CD14-positive monocyte (primary cell): ENCODE measurements at regions not wholly inside any gene's neighbourhood (a gene's known extent, or its start where the extent isn't known, plus 50 kb on each side); places are given as distances from the start of the nearest gene placed in this dataset.

Experiments used
- DNase-seq, 3 donors: peaks; one replicate each; pipeline ENCODE4 v3.0.0-alpha.2; 2011 to 2022
- H2AFZ ChIP-seq: 2 replicates; pipeline ENCODE4 v1.6.0; 2012; ENCODE audit warnings: mild to moderate bottlenecking, low read depth, low read length, inconsistent platforms; ENCODE audit not compliant: insufficient read depth, poor library complexity, severe bottlenecking
- H3K27ac ChIP-seq, 2 donors: 1 replicate in 1 of 2; 2 replicates in 1 of 2; pipeline ENCODE4 v1.5.1; 2012 to 2013; ENCODE audit warnings: low read length in 2 of 2, control low read depth in 1 of 2, inconsistent platforms in 1 of 2, low read depth in 1 of 2, mild to moderate bottlenecking in 1 of 2
- H3K27me3 ChIP-seq, 2 donors: one replicate each; pipeline versions ENCODE4 v1.6.0 to v1.6.1; 2011 to 2013; ENCODE audit warnings: low read length in 2 of 2; ENCODE audit not compliant: control insufficient read depth in 2 of 2, insufficient read depth in 2 of 2
- H3K36me3 ChIP-seq, 2 donors: replicated peaks in 1 of 2; 1 replicate in 1 of 2; 2 replicates in 1 of 2; pipeline versions ENCODE4 v1.5.1 to v1.6.1; 2012 to 2013; ENCODE audit warnings: low read length in 2 of 2, control low read depth in 1 of 2, inconsistent platforms in 1 of 2, mild to moderate bottlenecking in 1 of 2; ENCODE audit not compliant: insufficient read depth in 2 of 2, control insufficient read depth in 1 of 2
- H3K4me1 ChIP-seq, 2 donors: 1 replicate in 1 of 2; 2 replicates in 1 of 2; pipeline versions ENCODE4 v1.5.1 to v1.6.1; 2012 to 2013; ENCODE audit warnings: low read length in 2 of 2, control low read depth in 1 of 2, inconsistent platforms in 1 of 2, mild to moderate bottlenecking in 1 of 2, moderate library complexity in 1 of 2; ENCODE audit not compliant: insufficient read depth in 2 of 2, control insufficient read depth in 1 of 2
- H3K4me2 ChIP-seq: replicated peaks from 2 replicates; pipeline ENCODE3; 2012; ENCODE audit warnings: low read length, moderate library complexity, mild to moderate bottlenecking; ENCODE audit not compliant: poor library complexity, severe bottlenecking; ENCODE audit errors: extremely low read depth
- H3K4me3 ChIP-seq, 3 experiments: fragments of 200-600 bp in 1 of 3; sonication (generic) in 1 of 3; replicated peaks in 1 of 3; 1 replicate in 2 of 3; 2 replicates in 1 of 3; pipeline ENCODE4 v1.5.1; 2011 to 2013; ENCODE audit warnings: low read length in 3 of 3, mild to moderate bottlenecking in 3 of 3, control low read depth in 2 of 3, low read depth in 2 of 3, inconsistent platforms in 1 of 3, moderate library complexity in 1 of 3
- H3K79me2 ChIP-seq: 2 replicates; pipeline ENCODE4 v1.6.0; 2012; ENCODE audit warnings: mild to moderate bottlenecking, control low read depth, inconsistent platforms, low read length, moderate library complexity; ENCODE audit not compliant: insufficient read depth
- H3K9ac ChIP-seq: 2 replicates; pipeline ENCODE4 v1.6.0; 2017; ENCODE audit warnings: low read length, mild to moderate bottlenecking; ENCODE audit not compliant: insufficient read depth, poor library complexity, severe bottlenecking
- H3K9me3 ChIP-seq, 2 donors: replicated peaks in 1 of 2; 1 replicate in 1 of 2; 2 replicates in 1 of 2; pipeline versions ENCODE4 v1.5.1 to v1.6.1; 2012 to 2013; ENCODE audit warnings: low read length in 2 of 2, control low read depth in 1 of 2; ENCODE audit not compliant: control insufficient read depth in 1 of 2, insufficient read depth in 1 of 2
- H4K20me1 ChIP-seq: 2 replicates; pipeline ENCODE4 v1.6.0; 2012; ENCODE audit warnings: mild to moderate bottlenecking, low read length, control low read depth, moderate library complexity; ENCODE audit not compliant: insufficient read depth
- H3K27ac Mint-ChIP-seq, 7 donors: one replicate each; pipeline ENCODE4 v1.8.0; 2020; ENCODE audit warnings: mild to moderate bottlenecking in 7 of 7, mixed read lengths in 7 of 7, moderate library complexity in 6 of 7, inconsistent platforms in 2 of 7
- H3K27me3 Mint-ChIP-seq, 3 donors: one replicate each; pipeline ENCODE4 v1.8.0; 2021 to 2022; ENCODE audit warnings: low read depth in 3 of 3, mild to moderate bottlenecking in 3 of 3, mixed read lengths in 3 of 3, moderate library complexity in 3 of 3, inconsistent platforms in 1 of 3
- H3K36me3 Mint-ChIP-seq, 2 donors: one replicate each; pipeline ENCODE4 v1.8.0; 2020; ENCODE audit warnings: mixed read lengths in 2 of 2, inconsistent platforms in 1 of 2, mild to moderate bottlenecking in 1 of 2
- H3K4me1 Mint-ChIP-seq: one replicate; pipeline ENCODE4 v1.8.0; 2020; ENCODE audit warnings: mild to moderate bottlenecking, mixed read lengths
- H3K4me3 Mint-ChIP-seq, 2 donors: one replicate each; pipeline ENCODE4 v1.8.0; 2020; ENCODE audit warnings: mild to moderate bottlenecking in 2 of 2, mixed read lengths in 2 of 2, moderate library complexity in 1 of 2
- H3K9me3 Mint-ChIP-seq, 7 donors: one replicate each; pipeline ENCODE4 v1.8.0; 2020 to 2022; ENCODE audit warnings: mixed read lengths in 7 of 7, mild to moderate bottlenecking in 6 of 7, moderate library complexity in 6 of 7, inconsistent platforms in 2 of 7
- WGBS: methylation state at CpG from one replicate; pipeline ENCODE4 v1.1.5; 2013; ENCODE audit warnings: missing lambda C conversion rate; ENCODE audit not compliant: insufficient coverage; 5-methylcytosine and 5-hydroxymethylcytosine counted together
- intact Hi-C, 2 donors: fragments of 100-400 bp; cut with micrococcal nuclease; formaldehyde crosslinking; loops; one replicate each; pipeline versions ENCODE4 v1.15.0 to v1.15.1; 2023
- TF ChIP-seq, protein P1 (sequence below): fragments of 200-600 bp; IDR thresholded peaks from one replicate; pipeline ENCODE4 v1.8.0; 2022; ENCODE audit warnings: antibody characterized with exemption, mild to moderate bottlenecking

DNA sequence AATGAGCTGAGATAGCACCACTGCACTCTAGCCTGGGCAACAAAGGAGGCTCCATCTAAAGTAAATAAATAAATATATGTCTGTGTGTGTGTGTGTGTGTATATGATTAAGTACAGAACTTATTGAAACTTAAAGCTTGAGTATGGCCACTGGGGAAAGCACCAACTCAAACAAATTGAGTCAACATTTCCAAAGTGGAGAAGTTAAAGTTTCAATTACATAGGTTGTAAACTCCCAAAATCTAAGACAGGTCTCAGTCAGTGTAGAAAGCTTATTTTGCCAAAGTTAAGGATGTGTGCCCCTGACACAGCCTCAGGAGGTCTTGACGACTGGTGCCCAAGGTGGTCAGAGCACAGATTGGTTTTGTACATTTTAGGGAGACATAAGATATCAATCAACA, 458.9 kb upstream of the RGS18 start:
- Mint-ChIP-seq H3K9me3 (peaks cover under 1 to 10% (median 5%) of the 10 kb centered on the region in 7 donors), H3K36me3 (no peaks in the 10 kb centered on the region), H3K27ac (no peak overlapping the region), H3K27me3 (no peaks in the 10 kb centered on the region), H3K4me1 (peaks cover 7% of the 10 kb centered on the region), H3K4me3 (no peak overlapping the region)
- no peak for DNase-seq
- H3K9me3 ChIP-seq: peaks cover 0 to 6% of the 10 kb centered on the region in 2 donors
- H3K4me3 ChIP-seq: no peak overlapping the region
- no peaks in the 10 kb centered on the region for H3K4me1 ChIP-seq
- no peaks in the 10 kb centered on the region for H3K79me2 ChIP-seq
- TF ChIP-seq, protein P1, sequence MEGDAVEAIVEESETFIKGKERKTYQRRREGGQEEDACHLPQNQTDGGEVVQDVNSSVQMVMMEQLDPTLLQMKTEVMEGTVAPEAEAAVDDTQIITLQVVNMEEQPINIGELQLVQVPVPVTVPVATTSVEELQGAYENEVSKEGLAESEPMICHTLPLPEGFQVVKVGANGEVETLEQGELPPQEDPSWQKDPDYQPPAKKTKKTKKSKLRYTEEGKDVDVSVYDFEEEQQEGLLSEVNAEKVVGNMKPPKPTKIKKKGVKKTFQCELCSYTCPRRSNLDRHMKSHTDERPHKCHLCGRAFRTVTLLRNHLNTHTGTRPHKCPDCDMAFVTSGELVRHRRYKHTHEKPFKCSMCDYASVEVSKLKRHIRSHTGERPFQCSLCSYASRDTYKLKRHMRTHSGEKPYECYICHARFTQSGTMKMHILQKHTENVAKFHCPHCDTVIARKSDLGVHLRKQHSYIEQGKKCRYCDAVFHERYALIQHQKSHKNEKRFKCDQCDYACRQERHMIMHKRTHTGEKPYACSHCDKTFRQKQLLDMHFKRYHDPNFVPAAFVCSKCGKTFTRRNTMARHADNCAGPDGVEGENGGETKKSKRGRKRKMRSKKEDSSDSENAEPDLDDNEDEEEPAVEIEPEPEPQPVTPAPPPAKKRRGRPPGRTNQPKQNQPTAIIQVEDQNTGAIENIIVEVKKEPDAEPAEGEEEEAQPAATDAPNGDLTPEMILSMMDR: no peak
- H3K36me3 ChIP-seq: no peaks in the 10 kb centered on the region
- no peak overlapping the region for H2AFZ ChIP-seq
- H3K27ac ChIP-seq: no peak overlapping the region
- intact Hi-C loops: no loop called here
- H4K20me1 ChIP-seq: no peaks in the 10 kb centered on the region
- no peak overlapping the region for H3K4me2 ChIP-seq
- WGBS: no CpG with 5 or more reads among the region's 1 CpG
- H3K27me3 ChIP-seq: no peaks in the 10 kb centered on the region
- H3K9ac ChIP-seq: no peak overlapping the region

DNA sequence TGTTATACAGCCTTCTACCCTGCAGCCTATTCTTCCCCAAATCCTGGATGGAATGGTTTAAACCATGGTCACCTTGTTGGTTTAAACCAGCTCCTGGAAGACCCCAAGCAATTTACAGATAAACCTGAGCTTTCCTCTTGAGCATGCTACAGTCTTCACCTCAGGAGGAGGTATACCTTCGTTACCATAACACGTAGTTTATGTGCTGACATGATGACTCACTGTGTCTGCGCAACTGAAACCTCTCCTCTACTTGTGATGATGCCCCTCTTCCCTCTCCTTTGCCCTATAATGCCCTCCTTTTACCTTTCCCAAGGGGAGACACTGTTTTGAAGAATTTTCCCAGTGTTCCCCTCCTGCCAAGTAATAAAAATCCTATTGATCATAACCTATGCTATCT, 457.3 kb upstream of the RGS18 start:
- no peak overlapping the region for H3K4me2 ChIP-seq
- H3K4me1 ChIP-seq: no peaks in the 10 kb centered on the region
- peaks cover 5% of the 10 kb centered on the region for H3K4me1 Mint-ChIP-seq
- intact Hi-C loops: no loop called here
- no peak overlapping the region for H3K9ac ChIP-seq
- H3K27me3 ChIP-seq: no peaks in the 10 kb centered on the region
- H3K27ac ChIP-seq: no peak overlapping the region
- H4K20me1 ChIP-seq: no peaks in the 10 kb centered on the region
- DNase-seq: no peak
- no peaks in the 10 kb centered on the region for H3K27me3 Mint-ChIP-seq
- TF ChIP-seq, protein P1: no peak
- H3K4me3 ChIP-seq: no peak overlapping the region
- H2AFZ ChIP-seq: no peak overlapping the region
- H3K4me3 Mint-ChIP-seq: no peak overlapping the region
- H3K36me3 ChIP-seq: no peaks in the 10 kb centered on the region
- WGBS: 100% methylated on average over 3 of the region's 3 CpGs
- H3K36me3 Mint-ChIP-seq: no peaks in the 10 kb centered on the region
- H3K79me2 ChIP-seq: no peaks in the 10 kb centered on the region
- peaks cover 0 to 3% of the 10 kb centered on the region in 2 donors for H3K9me3 ChIP-seq
- H3K9me3 Mint-ChIP-seq: peaks cover 0 to 9% (median 5%) of the 10 kb centered on the region in 7 donors
- H3K27ac Mint-ChIP-seq: no peak overlapping the region
